Eye (tissue), 1 donor: ENCODE measurements at regions not wholly inside any gene's neighbourhood (a gene's known extent, or its start where the extent isn't known, plus 50 kb on each side); places are given as distances from the start of the nearest gene placed in this dataset.
"Not testable (repeated sequence)": the region's sequence is repeated elsewhere in the genome, so short reads cannot be mapped to it uniquely, and the experiment has no call there.

ENCODE experiments used
- DNase-seq: peaks from one replicate; pipeline ENCODE4 v3.0.0-alpha.2; 2015

GRCh38 chr6:6414931-6415330 lies 94.5 kb upstream of the F13A1 start:
- no peak for DNase-seq

- DNase-seq: no peak
Measured at GRCh38 chr6:6417475-6417874, 97.0 kb upstream of the F13A1 start.

- DNase-seq: no peak
Measured at GRCh38 chr6:6418421-6418820, 98.0 kb upstream of the F13A1 start.

- no peak for DNase-seq
Measured at GRCh38 chr6:6420107-6420506, 99.6 kb upstream of the F13A1 start.

- no peak for DNase-seq
Measured at GRCh38 chr6:6434151-6434550, 113.7 kb upstream of the F13A1 start.

GRCh38 chr6:6434723-6435122 lies 114.3 kb upstream of the F13A1 start:
- DNase-seq: no peak

- DNase-seq: no peak
Measured at GRCh38 chr6:6436366-6436765, 115.9 kb upstream of the F13A1 start.

GRCh38 chr6:6436946-6437345 lies 116.5 kb upstream of the F13A1 start:
- no peak for DNase-seq

GRCh38 chr6:6438286-6438685 lies 117.8 kb upstream of the F13A1 start:
- DNase-seq: no peak

- no peak for DNase-seq
Measured at GRCh38 chr6:6439778-6440177, 119.3 kb upstream of the F13A1 start.

- DNase-seq: no peak
Measured at GRCh38 chr6:6452002-6452401, 131.5 kb upstream of the F13A1 start.

- DNase-seq: no peak
Measured at GRCh38 chr6:6453186-6453585, 132.7 kb upstream of the F13A1 start.

GRCh38 chr6:6455272-6455671 lies 133.2 kb upstream of the LY86 start:
- no peak for DNase-seq

GRCh38 chr6:6458172-6458571 lies 130.3 kb upstream of the LY86 start:
- no peak for DNase-seq

- not testable (repeated sequence) for DNase-seq
Measured at GRCh38 chr6:6459963-6460362, 128.6 kb upstream of the LY86 start.

- DNase-seq: no peak
Measured at GRCh38 chr6:6460416-6460815, 128.1 kb upstream of the LY86 start.

- no peak for DNase-seq
Measured at GRCh38 chr6:6461138-6461537, 127.4 kb upstream of the LY86 start.

- DNase-seq: no peak
Measured at GRCh38 chr6:6466967-6467761, 121.4 kb upstream of the LY86 start.

GRCh38 chr6:6469074-6469473 lies 119.4 kb upstream of the LY86 start:
- no peak for DNase-seq

- DNase-seq: no peak
Measured at GRCh38 chr6:6470123-6470522, 118.4 kb upstream of the LY86 start.

GRCh38 chr6:6471276-6471675 lies 117.2 kb upstream of the LY86 start:
- DNase-seq: no peak

GRCh38 chr6:6474170-6474920 lies 114.2 kb upstream of the LY86 start:
- DNase-seq: peak; percentile 19

GRCh38 chr6:6479785-6480184 lies 108.7 kb upstream of the LY86 start:
- DNase-seq: no peak

- no peak for DNase-seq
Measured at GRCh38 chr6:6482256-6482655, 106.3 kb upstream of the LY86 start.

- no peak for DNase-seq
Measured at GRCh38 chr6:6483168-6483567, 105.4 kb upstream of the LY86 start.
